Caco-2 (cell line): ENCODE measurements at regions not wholly inside any gene's neighbourhood (a gene's known extent, or its start where the extent isn't known, plus 50 kb on each side); places are given as distances from the start of the nearest gene placed in this dataset.

Source experiments
- BruUV-seq: library from RNA; stranded (reverse); fragments of 400-500 nt; replicated peaks from 2 replicates; lab custom pipeline; 2021; lab: Mats Ljungman, UMichigan
- CTCF ChIA-PET: fragments of 300-600 bp; sonication (Branson Sonifier 250); formaldehyde crosslinking; loops from one replicate; lab custom pipeline; 2022; ENCODE audit warnings: antibody characterized with exemption; lab: Charles Lee
- POLR2A ChIA-PET: fragments of 300-600 bp; sonication (Branson Sonifier 250); formaldehyde crosslinking; loops from one replicate; lab custom pipeline; 2022; ENCODE audit warnings: antibody characterized with exemption; lab: Charles Lee
- DNase-seq, 2 experiments: peaks; one replicate each; pipeline versions ENCODE4 v3.0.0 to v3.0.0-alpha.2; 2020 to 2022
- H3K27me3 ChIP-seq: replicated peaks from 2 replicates; pipeline ENCODE4 v1.6.0; 2011; ENCODE audit warnings: low read length; ENCODE audit not compliant: control insufficient read depth, insufficient read depth
- H3K36me3 ChIP-seq: 2 replicates; pipeline ENCODE4 v1.5.1; 2011; ENCODE audit warnings: low read length; ENCODE audit not compliant: control insufficient read depth, insufficient read depth
- H3K4me1 ChIP-seq: fragments of 250-450 bp; sonication (Bioruptor Pico); 2 replicates; pipeline ENCODE4 v1.5.1; 2020; ENCODE audit warnings: mild to moderate bottlenecking
- H3K4me3 ChIP-seq: 2 replicates; pipeline ENCODE4 v1.5.1; 2011; ENCODE audit warnings: low read depth, mild to moderate bottlenecking, control low read depth, low read length
- H3K9me3 ChIP-seq: fragments of 250-450 bp; sonication (Bioruptor Pico); 2 replicates; pipeline ENCODE4 v1.5.1; 2020; ENCODE audit warnings: mild to moderate bottlenecking, moderate library complexity
- H3K27ac Mint-ChIP-seq: one replicate; pipeline ENCODE4 v1.8.0; 2022; ENCODE audit warnings: mixed read lengths; ENCODE audit not compliant: unreplicated experiment
- H3K27me3 Mint-ChIP-seq: one replicate; pipeline ENCODE4 v1.8.0; 2022; ENCODE audit warnings: mixed read lengths; ENCODE audit not compliant: insufficient read depth, unreplicated experiment
- H3K36me3 Mint-ChIP-seq: one replicate; pipeline ENCODE4 v1.8.0; 2022; ENCODE audit warnings: mild to moderate bottlenecking, mixed read lengths; ENCODE audit not compliant: insufficient read depth, unreplicated experiment
- H3K4me1 Mint-ChIP-seq: one replicate; pipeline ENCODE4 v1.8.0; 2022; ENCODE audit warnings: low read depth, mixed read lengths; ENCODE audit not compliant: unreplicated experiment
- H3K4me3 Mint-ChIP-seq: one replicate; pipeline ENCODE4 v1.8.0; 2022; ENCODE audit warnings: mild to moderate bottlenecking, moderate library complexity, mixed read lengths; ENCODE audit not compliant: unreplicated experiment
- H3K9me3 Mint-ChIP-seq: one replicate; pipeline ENCODE4 v1.8.0; 2022; ENCODE audit warnings: mixed read lengths; ENCODE audit not compliant: unreplicated experiment
- CTCF ChIP-seq, 2 experiments: fragments of 200-600 bp in 1 of 2; IDR thresholded peaks; 1 replicate in 1 of 2; 2 replicates in 1 of 2; pipeline versions ENCODE4 v1.5.1 to v1.8.0; 2011 to 2022; ENCODE audit warnings: antibody characterized with exemption in 1 of 2, control low read depth in 1 of 2, inconsistent platforms in 1 of 2, low read depth in 1 of 2, low read length in 1 of 2, mild to moderate bottlenecking in 1 of 2, moderate library complexity in 1 of 2; ENCODE audit not compliant: insufficient read depth in 1 of 2, severe bottlenecking in 1 of 2, unreplicated experiment in 1 of 2
- intact Hi-C: fragments of 100-400 bp; cut with micrococcal nuclease; formaldehyde crosslinking; loops from one replicate; pipeline ENCODE4 v1.10.0; 2022; ENCODE audit not compliant: unreplicated experiment

GRCh38 chr13:60758637-60759036 lies 361.6 kb downstream of the TDRD3 start:
- no peak for TF ChIP-seq CTCF (IDR thresholded peaks at IDR 0.05; ENCODE audit: insufficient read depth in 1 of 2, low read depth in 1 of 2, low read length in 1 of 2, severe bottlenecking in 1 of 2, unreplicated experiment in 1 of 2)
- Mint-ChIP-seq H3K27me3 (peaks cover 5% of the 10 kb centered on the region), H3K27ac (no peak overlapping the region), H3K4me3 (no peak overlapping the region), H3K4me1 (peaks cover 16% of the 10 kb centered on the region), H3K9me3 (peaks cover 9% of the 10 kb centered on the region), H3K36me3 (no peaks in the 10 kb centered on the region)
- H3K4me1 ChIP-seq: peaks cover 10% of the 10 kb centered on the region; the same call in 1 of the 2 replicates
- no peaks in the 10 kb centered on the region for H3K36me3 ChIP-seq
- no peaks in the 10 kb centered on the region for H3K27me3 ChIP-seq
- H3K9me3 ChIP-seq: no peaks in the 10 kb centered on the region
- H3K4me3 ChIP-seq: no peak overlapping the region
- DNase-seq: no peak
- CTCF ChIA-PET: no interaction called here
- POLR2A ChIA-PET: no interaction called here
- BruUV-seq: no TSS peak
- intact Hi-C loops: loop anchor here (10.0 kb wide), 1 partner anchor 236 kb away; no protein-coding TSS in a partner anchor

- no peak overlapping the region for H3K4me3 Mint-ChIP-seq
- no peak for TF ChIP-seq CTCF (IDR thresholded peaks at IDR 0.05; ENCODE audit: insufficient read depth in 1 of 2, low read depth in 1 of 2, low read length in 1 of 2, severe bottlenecking in 1 of 2, unreplicated experiment in 1 of 2)
- intact Hi-C loops: loop anchor here (10.0 kb wide), 1 partner anchor 237 kb away; no protein-coding TSS in a partner anchor
- H3K27ac Mint-ChIP-seq: no peak overlapping the region
- H3K9me3 ChIP-seq: no peaks in the 10 kb centered on the region
- H3K36me3 Mint-ChIP-seq: no peaks in the 10 kb centered on the region
- no peak overlapping the region for H3K4me3 ChIP-seq
- BruUV-seq: no TSS peak
- H3K9me3 Mint-ChIP-seq: peaks cover 9% of the 10 kb centered on the region
- H3K27me3 Mint-ChIP-seq: peaks cover 5% of the 10 kb centered on the region
- H3K4me1 ChIP-seq: peaks cover 10% of the 10 kb centered on the region; the same call in 1 of the 2 replicates
- DNase-seq: no peak
- H3K36me3 ChIP-seq: no peaks in the 10 kb centered on the region
- ChIA-PET CTCF (no interaction called here), POLR2A (no interaction called here)
- peaks cover 16% of the 10 kb centered on the region for H3K4me1 Mint-ChIP-seq
- no peaks in the 10 kb centered on the region for H3K27me3 ChIP-seq
Measured at GRCh38 chr13:60757501-60758215, 360.6 kb downstream of the TDRD3 start.

GRCh38 chr13:60756306-60756705 lies 359.3 kb downstream of the TDRD3 start:
- BruUV-seq: no TSS peak
- no peak for TF ChIP-seq CTCF (IDR thresholded peaks at IDR 0.05; ENCODE audit: insufficient read depth in 1 of 2, low read depth in 1 of 2, low read length in 1 of 2, severe bottlenecking in 1 of 2, unreplicated experiment in 1 of 2)
- H3K4me3 ChIP-seq: no peak overlapping the region
- ChIA-PET CTCF (interaction anchor here (0.8 kb wide), 1 partner anchor 38 kb away, joined by 3 read pairs; no protein-coding TSS in a partner anchor), POLR2A (no interaction called here)
- H3K27me3 Mint-ChIP-seq: peaks cover 2% of the 10 kb centered on the region
- intact Hi-C loops: loop anchor here (10.0 kb wide), 1 partner anchor 238 kb away; no protein-coding TSS in a partner anchor
- peaks cover 9% of the 10 kb centered on the region for H3K9me3 Mint-ChIP-seq
- peaks cover 16% of the 10 kb centered on the region for H3K4me1 Mint-ChIP-seq
- no peak for DNase-seq
- H3K36me3 Mint-ChIP-seq: no peaks in the 10 kb centered on the region
- H3K27me3 ChIP-seq: no peaks in the 10 kb centered on the region
- no peaks in the 10 kb centered on the region for H3K36me3 ChIP-seq
- no peak overlapping the region for H3K27ac Mint-ChIP-seq
- H3K9me3 ChIP-seq: no peaks in the 10 kb centered on the region
- no peak overlapping the region for H3K4me3 Mint-ChIP-seq
- H3K4me1 ChIP-seq: peaks cover 10% of the 10 kb centered on the region; the same call in 1 of the 2 replicates
